GM23338 (cell line): ENCODE measurements at regions not wholly inside any gene's neighbourhood (a gene's known extent, or its start where the extent isn't known, plus 50 kb on each side); places are given as distances from the start of the nearest gene placed in this dataset.

Source experiments
- EZH2phosphoT487 ChIP-seq: fragments of 200-600 bp; sonication (generic); IDR thresholded peaks from one replicate; pipeline ENCODE4 v1.8.1; 2018; ENCODE audit warnings: antibody characterized with exemption; ENCODE audit not compliant: unreplicated experiment
- NANOG ChIP-seq: IDR thresholded peaks from 2 replicates; pipeline ENCODE4 v1.6.1; 2016; ENCODE audit warnings: antibody characterized with exemption, borderline replicate concordance
- POLR2AphosphoS5 ChIP-seq: IDR thresholded peaks from 2 replicates; pipeline ENCODE4 v1.6.1; 2016; ENCODE audit warnings: antibody characterized with exemption, low read depth
- TF ChIP-seq, protein P1 (sequence below), 2 experiments: fragments of 200-600 bp in 1 of 2; sonication (generic) in 1 of 2; conservative IDR thresholded peaks; 2 replicates each; pipeline versions ENCODE4 v1.5.1 to v1.6.1; 2016 to 2017; ENCODE audit warnings: antibody characterized with exemption in 2 of 2, low read depth in 2 of 2, mild to moderate bottlenecking in 2 of 2, moderate library complexity in 1 of 2

GRCh38 chr7:51701935-51702334 is 385.3 kb upstream of the COBL start:
- TF ChIP-seq EZH2phosphoT487 (no peak), POLR2AphosphoS5 (no peak), NANOG (no peak)
- TF ChIP-seq, protein P1, sequence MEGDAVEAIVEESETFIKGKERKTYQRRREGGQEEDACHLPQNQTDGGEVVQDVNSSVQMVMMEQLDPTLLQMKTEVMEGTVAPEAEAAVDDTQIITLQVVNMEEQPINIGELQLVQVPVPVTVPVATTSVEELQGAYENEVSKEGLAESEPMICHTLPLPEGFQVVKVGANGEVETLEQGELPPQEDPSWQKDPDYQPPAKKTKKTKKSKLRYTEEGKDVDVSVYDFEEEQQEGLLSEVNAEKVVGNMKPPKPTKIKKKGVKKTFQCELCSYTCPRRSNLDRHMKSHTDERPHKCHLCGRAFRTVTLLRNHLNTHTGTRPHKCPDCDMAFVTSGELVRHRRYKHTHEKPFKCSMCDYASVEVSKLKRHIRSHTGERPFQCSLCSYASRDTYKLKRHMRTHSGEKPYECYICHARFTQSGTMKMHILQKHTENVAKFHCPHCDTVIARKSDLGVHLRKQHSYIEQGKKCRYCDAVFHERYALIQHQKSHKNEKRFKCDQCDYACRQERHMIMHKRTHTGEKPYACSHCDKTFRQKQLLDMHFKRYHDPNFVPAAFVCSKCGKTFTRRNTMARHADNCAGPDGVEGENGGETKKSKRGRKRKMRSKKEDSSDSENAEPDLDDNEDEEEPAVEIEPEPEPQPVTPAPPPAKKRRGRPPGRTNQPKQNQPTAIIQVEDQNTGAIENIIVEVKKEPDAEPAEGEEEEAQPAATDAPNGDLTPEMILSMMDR (conservative IDR thresholded peaks at IDR 0.05; ENCODE audit: low read depth in 2 of 2), result no peak
